MCF 10A (cell line): ENCODE measurements at regions not wholly inside any gene's neighbourhood (a gene's known extent, or its start where the extent isn't known, plus 50 kb on each side); places are given as distances from the start of the nearest gene placed in this dataset.

ENCODE experiments used
- BruUV-seq: library from RNA; stranded (reverse); fragments of 400-500 nt; replicated peaks from 2 replicates; lab custom pipeline; 2021; lab: Mats Ljungman, UMichigan
- CTCF ChIA-PET: fragments of 300-600 bp; sonication (Branson Sonifier 250); formaldehyde crosslinking; extraction: SDS; loops from one replicate; lab custom pipeline; 2021; ENCODE audit warnings: antibody characterized with exemption, inconsistent platforms; lab: Yijun Ruan, JAX
- POLR2A ChIA-PET: fragments of 300-600, 350-650 bp; sonication (Branson Sonifier 250); formaldehyde crosslinking; extraction: SDS; loops from one replicate; lab custom pipeline; 2020; ENCODE audit warnings: antibody characterized with exemption, inconsistent platforms; lab: Yijun Ruan, JAX
- DNase-seq: peaks from one replicate; pipeline ENCODE4 v3.0.0-alpha.2; 2018; ENCODE audit not compliant: unreplicated experiment
- H3K27ac Mint-ChIP-seq: one replicate; pipeline ENCODE4 v1.8.0; 2022; ENCODE audit warnings: mild to moderate bottlenecking, low read depth, mixed read lengths; ENCODE audit not compliant: unreplicated experiment
- H3K27me3 Mint-ChIP-seq: one replicate; pipeline ENCODE4 v1.8.0; 2022; ENCODE audit warnings: mixed read lengths; ENCODE audit not compliant: insufficient read depth, unreplicated experiment
- H3K36me3 Mint-ChIP-seq: one replicate; pipeline ENCODE4 v1.8.0; 2022; ENCODE audit warnings: mild to moderate bottlenecking, moderate library complexity, mixed read lengths; ENCODE audit not compliant: insufficient read depth, unreplicated experiment
- H3K4me1 Mint-ChIP-seq: one replicate; pipeline ENCODE4 v1.8.0; 2022; ENCODE audit warnings: mixed read lengths; ENCODE audit not compliant: insufficient read depth, unreplicated experiment
- H3K4me3 Mint-ChIP-seq: one replicate; pipeline ENCODE4 v1.8.0; 2022; ENCODE audit warnings: mild to moderate bottlenecking, moderate library complexity, mixed read lengths; ENCODE audit not compliant: unreplicated experiment
- H3K9me3 Mint-ChIP-seq: one replicate; pipeline ENCODE4 v1.8.0; 2022; ENCODE audit warnings: mixed read lengths; ENCODE audit not compliant: unreplicated experiment
- intact Hi-C: fragments of 100-400 bp; cut with micrococcal nuclease; formaldehyde crosslinking; loops from 2 replicates; pipeline ENCODE4 v1.14.1; 2022
- TF ChIP-seq, protein P1 (sequence below): fragments of 200-600 bp; IDR thresholded peaks from one replicate; pipeline ENCODE4 v1.8.0; 2022; ENCODE audit warnings: antibody characterized with exemption, mild to moderate bottlenecking; ENCODE audit not compliant: unreplicated experiment

DNA sequence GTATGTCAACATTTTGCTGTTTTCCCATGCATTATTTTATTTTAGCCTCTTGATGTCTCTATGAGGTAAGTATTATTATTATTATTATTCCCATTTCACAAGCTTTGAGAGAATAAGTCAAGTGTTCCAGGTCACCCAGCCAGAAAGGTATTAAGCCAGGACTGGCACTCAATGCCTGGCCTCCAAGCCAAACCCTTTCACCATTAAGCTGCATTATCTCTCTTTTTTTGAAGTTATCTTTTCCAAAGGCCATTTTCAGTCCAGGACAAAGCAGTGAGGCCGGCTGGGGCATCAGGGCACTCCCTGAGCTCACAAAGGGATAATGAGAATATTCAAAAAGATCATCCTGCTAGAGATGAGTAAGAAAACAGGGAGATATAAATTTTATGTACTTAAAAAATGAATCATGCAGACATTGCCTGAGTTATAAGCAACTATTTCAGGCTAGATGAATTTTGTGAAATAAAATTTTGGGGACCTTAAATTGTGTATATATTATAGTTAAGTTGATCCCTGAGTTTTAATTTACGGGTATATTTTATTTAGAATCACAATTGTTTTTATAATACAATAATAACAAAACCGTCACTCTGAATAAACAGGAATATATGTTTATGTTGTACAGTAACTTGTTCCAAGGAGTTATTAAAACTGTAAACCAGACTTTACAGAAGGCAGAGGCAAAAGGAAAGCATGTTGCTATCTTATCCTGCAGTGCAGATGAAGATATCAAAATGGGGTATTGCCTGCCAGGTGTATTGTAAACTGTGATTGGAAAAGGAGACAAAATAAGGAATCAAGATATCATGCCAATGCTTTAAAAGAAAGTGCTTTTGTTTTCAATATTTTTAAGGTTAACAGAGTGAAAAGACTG is 51.3 kb upstream of the CAV2 start:
- ChIA-PET POLR2A (interaction anchor here (2.3 kb wide), 1 partner anchor 53 kb away, joined by 8 read pairs; no protein-coding TSS in a partner anchor), CTCF (interaction anchor here (0.6 to 1.2 kb wide), 4 partner anchors 37 to 190 kb away, joined by 3 to 4 read pairs (median 3); no protein-coding TSS in a partner anchor)
- peaks cover 8% of the 10 kb centered on the region for H3K9me3 Mint-ChIP-seq
- TF ChIP-seq, protein P1, sequence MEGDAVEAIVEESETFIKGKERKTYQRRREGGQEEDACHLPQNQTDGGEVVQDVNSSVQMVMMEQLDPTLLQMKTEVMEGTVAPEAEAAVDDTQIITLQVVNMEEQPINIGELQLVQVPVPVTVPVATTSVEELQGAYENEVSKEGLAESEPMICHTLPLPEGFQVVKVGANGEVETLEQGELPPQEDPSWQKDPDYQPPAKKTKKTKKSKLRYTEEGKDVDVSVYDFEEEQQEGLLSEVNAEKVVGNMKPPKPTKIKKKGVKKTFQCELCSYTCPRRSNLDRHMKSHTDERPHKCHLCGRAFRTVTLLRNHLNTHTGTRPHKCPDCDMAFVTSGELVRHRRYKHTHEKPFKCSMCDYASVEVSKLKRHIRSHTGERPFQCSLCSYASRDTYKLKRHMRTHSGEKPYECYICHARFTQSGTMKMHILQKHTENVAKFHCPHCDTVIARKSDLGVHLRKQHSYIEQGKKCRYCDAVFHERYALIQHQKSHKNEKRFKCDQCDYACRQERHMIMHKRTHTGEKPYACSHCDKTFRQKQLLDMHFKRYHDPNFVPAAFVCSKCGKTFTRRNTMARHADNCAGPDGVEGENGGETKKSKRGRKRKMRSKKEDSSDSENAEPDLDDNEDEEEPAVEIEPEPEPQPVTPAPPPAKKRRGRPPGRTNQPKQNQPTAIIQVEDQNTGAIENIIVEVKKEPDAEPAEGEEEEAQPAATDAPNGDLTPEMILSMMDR, result no peak
- intact Hi-C loops, result no loop called here
- H3K4me3 Mint-ChIP-seq, result no peak overlapping the region
- peaks cover 34% of the 10 kb centered on the region for H3K4me1 Mint-ChIP-seq
- H3K27ac Mint-ChIP-seq, result no peak overlapping the region
- H3K27me3 Mint-ChIP-seq, result no peaks in the 10 kb centered on the region
- no peaks in the 10 kb centered on the region for H3K36me3 Mint-ChIP-seq
- no peak for DNase-seq
- no TSS peak for BruUV-seq

DNA sequence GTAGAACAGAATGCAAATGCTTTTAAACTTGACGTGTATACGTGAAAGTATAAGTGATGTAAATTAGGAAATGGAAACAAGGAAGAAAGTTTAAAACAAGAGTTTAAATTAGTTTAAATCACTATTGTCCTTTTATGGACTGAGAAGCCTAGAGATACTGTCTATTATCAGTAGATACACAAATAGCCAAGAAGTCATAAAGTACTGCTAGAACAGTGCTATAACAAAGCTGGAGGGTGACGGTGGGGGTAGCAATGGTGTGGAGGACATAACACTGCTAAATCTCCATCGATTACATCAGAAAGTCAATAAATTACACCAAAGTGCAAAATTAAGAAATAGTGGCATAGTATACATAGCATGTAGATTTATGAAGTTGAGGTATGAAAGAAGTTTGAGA is 50.1 kb upstream of the CAV2 start:
- intact Hi-C loops, result no loop called here
- peaks cover 23% of the 10 kb centered on the region for H3K4me1 Mint-ChIP-seq
- POLR2A ChIA-PET, result interaction anchor here (0.8 to 0.9 kb wide), 2 partner anchors 54 to 95 kb away, joined by 3 read pairs; no protein-coding TSS in a partner anchor

More for the DNA sequence above, 50.1 kb upstream of the CAV2 start:
- CTCF ChIA-PET, result no interaction called here
- Mint-ChIP-seq H3K27me3 (no peaks in the 10 kb centered on the region), H3K27ac (no peak overlapping the region), H3K9me3 (peaks cover 5% of the 10 kb centered on the region), H3K4me3 (no peak overlapping the region), H3K36me3 (no peaks in the 10 kb centered on the region)
- BruUV-seq, result no TSS peak
- TF ChIP-seq, protein P1, result no peak
- DNase-seq, result no peak
